HG02884 (cell line): ENCODE measurements at regions not wholly inside any gene's neighbourhood (a gene's known extent, or its start where the extent isn't known, plus 50 kb on each side); places are given as distances from the start of the nearest gene placed in this dataset.
"Not testable (repeated sequence)": the region's sequence is repeated elsewhere in the genome, so short reads cannot be mapped to it uniquely, and the experiment has no call there.

Experiments used
- ATAC-seq: cut with Tn5 transposase; IDR thresholded peaks from one replicate; pipeline ENCODE4 v1.9.1; 2021; ENCODE audit warnings: mild to moderate bottlenecking, moderate library complexity; ENCODE audit not compliant: unreplicated experiment

- no peak for ATAC-seq
Measured at GRCh38 chr5:10021248-10021647, 228.4 kb downstream of the ATPSCKMT start.

- ATAC-seq, result no peak
Measured at GRCh38 chr5:10019236-10019635, 230.5 kb downstream of the ATPSCKMT start.

- ATAC-seq, result no peak
Measured at GRCh38 chr5:10018201-10019069, 231.3 kb downstream of the ATPSCKMT start.

GRCh38 chr5:10017786-10018185, 231.9 kb downstream of the ATPSCKMT start:
- ATAC-seq, result no peak

GRCh38 chr5:10016559-10016958, 233.1 kb downstream of the ATPSCKMT start:
- not testable (repeated sequence) for ATAC-seq

GRCh38 chr5:10015681-10016080, 234.0 kb downstream of the ATPSCKMT start:
- ATAC-seq, result not testable (repeated sequence)

- ATAC-seq, result no peak
Measured at GRCh38 chr5:10009802-10010201, 239.9 kb downstream of the ATPSCKMT start.

- ATAC-seq, result no peak
Measured at GRCh38 chr5:9987101-9987500, 262.6 kb downstream of the ATPSCKMT start.

- no peak for ATAC-seq
Measured at GRCh38 chr5:9977070-9977469, 272.6 kb downstream of the ATPSCKMT start.

GRCh38 chr5:9976621-9977020, 273.1 kb downstream of the ATPSCKMT start:
- no peak for ATAC-seq

GRCh38 chr5:9972059-9972458, 277.6 kb downstream of the ATPSCKMT start:
- no peak for ATAC-seq

- ATAC-seq, result no peak
Measured at GRCh38 chr5:9971301-9971700, 278.4 kb downstream of the ATPSCKMT start.

- ATAC-seq, result no peak
Measured at GRCh38 chr5:9958914-9959313, 290.8 kb downstream of the ATPSCKMT start.

- no peak for ATAC-seq
Measured at GRCh38 chr5:9957214-9957613, 292.5 kb downstream of the ATPSCKMT start.

GRCh38 chr5:9956725-9957124, 293.0 kb downstream of the ATPSCKMT start:
- no peak for ATAC-seq

GRCh38 chr5:9955586-9955985, 294.1 kb downstream of the ATPSCKMT start:
- ATAC-seq, result no peak

GRCh38 chr5:9954869-9955268, 294.8 kb downstream of the ATPSCKMT start:
- ATAC-seq, result no peak

GRCh38 chr5:9953691-9954090, 296.0 kb downstream of the ATPSCKMT start:
- no peak for ATAC-seq

- peak; percentile 31 for ATAC-seq
Measured at GRCh38 chr5:9951865-9952516, 297.7 kb downstream of the ATPSCKMT start.

- no peak for ATAC-seq
Measured at GRCh38 chr5:9947944-9948343, 301.7 kb downstream of the ATPSCKMT start.

- peak; percentile 49 for ATAC-seq
Measured at GRCh38 chr5:9947225-9947714, 302.4 kb downstream of the ATPSCKMT start.

- ATAC-seq, result no peak
Measured at GRCh38 chr5:9932770-9933169, 302.6 kb upstream of the TAS2R1 start.
